ENCODE measurements at regions not wholly inside any gene's neighbourhood (a gene's known extent, or its start where the extent isn't known, plus 50 kb on each side); places are given as distances from the start of the nearest gene placed in this dataset.

DNA sequence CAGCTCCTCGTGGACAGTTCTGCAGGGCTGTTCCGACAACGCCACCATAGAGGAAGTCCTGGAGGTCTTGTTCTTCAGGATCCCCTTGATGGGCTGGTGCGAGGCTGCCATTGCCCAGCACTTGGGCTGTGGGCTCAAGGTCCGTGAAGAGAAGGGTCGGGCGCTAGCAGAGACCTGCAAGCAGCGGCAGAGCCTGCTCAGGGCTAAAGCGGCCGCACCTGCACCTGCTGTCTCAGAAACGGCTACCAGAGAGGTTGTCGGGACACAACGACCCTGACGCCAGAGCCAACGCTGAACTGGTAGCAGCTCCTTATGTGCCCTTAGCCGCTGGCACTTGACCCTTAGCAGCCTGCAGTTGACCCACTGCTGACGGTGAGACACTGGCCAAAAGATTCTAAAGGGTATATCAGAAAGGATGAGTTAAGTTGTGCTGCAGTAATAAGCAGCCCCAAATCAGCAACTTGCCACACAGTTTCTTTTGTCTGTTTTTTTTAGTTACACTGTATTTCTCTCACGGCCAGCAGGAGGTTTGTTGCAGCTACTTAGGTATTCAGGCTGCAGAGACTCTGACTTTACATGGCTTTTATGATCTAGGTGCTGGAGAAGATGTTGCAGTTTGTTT lies 55.5 kb upstream of the ST6GAL2 start:
- no peak overlapping the region for H3K27ac Mint-ChIP-seq
- H3K27me3 Mint-ChIP-seq = no peaks in the 10 kb centered on the region
- H3K9me3 Mint-ChIP-seq = peaks cover 4 to 5% of the 10 kb centered on the region in 2 donors
- ATAC-seq (replicated peaks) (no peak), DNase-seq (no peak)
- no peak overlapping the region for H3K4me3 Mint-ChIP-seq
- no peaks in the 10 kb centered on the region for H3K36me3 Mint-ChIP-seq
- no peaks in the 10 kb centered on the region for H3K4me1 Mint-ChIP-seq

DNA sequence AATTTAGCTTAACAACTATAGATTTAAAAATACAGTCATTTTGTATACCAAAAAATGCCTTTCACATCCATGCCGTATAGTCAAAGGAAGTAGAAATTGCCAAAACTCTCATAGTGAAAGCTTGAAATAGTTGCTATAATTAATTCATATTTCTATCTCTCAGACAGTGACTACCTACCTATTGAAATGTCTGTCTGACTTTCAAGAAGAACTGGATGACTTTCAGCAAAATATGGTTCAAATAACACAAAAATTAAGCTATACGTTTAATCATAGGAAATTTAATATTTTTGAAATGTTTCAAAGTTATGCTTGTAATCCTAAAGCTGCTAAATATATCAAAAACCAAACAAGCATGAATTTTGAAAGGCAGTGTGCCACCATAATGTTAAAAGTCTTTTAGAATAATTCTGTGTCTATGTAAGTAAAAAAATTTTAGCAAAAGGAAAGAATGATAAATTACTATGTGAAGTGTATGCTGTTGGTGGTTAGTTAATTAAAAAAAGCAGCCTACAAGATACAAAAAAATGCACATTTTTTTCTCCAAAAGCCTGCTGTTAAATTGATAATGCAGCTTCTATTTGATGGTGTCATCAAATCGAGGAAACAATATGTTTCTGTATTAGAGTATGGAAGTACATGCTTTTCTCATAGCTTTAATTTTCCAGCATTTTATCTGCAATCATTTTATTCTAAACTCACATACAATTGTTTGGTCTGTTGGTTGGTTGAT lies 57.7 kb upstream of the ST6GAL2 start:
- Mint-ChIP-seq H3K36me3 (no peaks in the 10 kb centered on the region), H3K27me3 (no peaks in the 10 kb centered on the region), H3K27ac (no peak overlapping the region), H3K4me3 (no peak overlapping the region), H3K9me3 (peaks cover 4 to 7% of the 10 kb centered on the region in 2 donors), H3K4me1 (no peaks in the 10 kb centered on the region)
- ATAC-seq (replicated peaks) (no peak), DNase-seq (no peak)

DNA sequence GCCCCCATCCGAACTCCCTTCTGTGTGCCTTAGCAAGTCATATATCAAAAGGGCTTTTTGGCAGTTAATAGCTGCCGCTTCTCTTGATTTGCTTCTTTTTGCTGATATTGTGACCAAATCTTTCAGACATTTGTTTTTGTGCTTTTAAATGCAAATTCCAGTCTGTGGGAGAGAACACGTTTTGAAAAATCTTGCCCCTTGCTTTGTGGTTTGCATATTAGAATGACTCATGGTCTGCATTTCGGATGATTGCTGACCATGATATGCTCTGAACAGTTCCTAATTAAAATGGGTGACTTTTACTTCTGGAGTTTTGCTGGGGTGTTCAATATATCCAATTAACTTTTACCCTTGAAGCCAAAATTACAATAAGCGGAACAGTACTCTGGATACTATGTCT lies 58.2 kb upstream of the ST6GAL2 start:
- Mint-ChIP-seq H3K27ac (no peak overlapping the region), H3K9me3 (peaks cover 4 to 7% of the 10 kb centered on the region in 2 donors), H3K4me3 (no peak overlapping the region), H3K36me3 (no peaks in the 10 kb centered on the region), H3K4me1 (no peaks in the 10 kb centered on the region), H3K27me3 (no peaks in the 10 kb centered on the region)
- DNase-seq (no peak), ATAC-seq (replicated peaks) (no peak)

DNA sequence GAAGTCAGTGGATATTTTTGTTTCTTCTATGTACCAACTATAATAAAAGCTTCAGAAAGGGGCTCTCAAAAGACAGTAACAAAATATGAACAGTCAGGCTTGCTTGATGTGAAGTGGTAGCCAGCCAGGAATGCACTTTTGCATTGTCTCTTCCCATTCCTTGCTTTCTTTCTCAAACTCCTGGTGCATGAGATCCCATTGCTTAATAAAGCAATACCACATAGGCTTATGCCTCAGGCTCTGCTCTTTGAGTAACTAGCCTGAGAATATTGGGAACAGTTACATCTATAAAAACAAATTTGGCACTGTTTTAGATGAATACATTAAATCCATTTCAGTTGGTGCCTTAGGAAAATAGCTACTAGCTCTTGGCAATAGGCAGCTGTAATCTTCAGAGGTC lies 62.6 kb upstream of the ST6GAL2 start:
- DNase-seq (no peak), ATAC-seq (replicated peaks) (no peak)
- peaks cover 4 to 7% of the 10 kb centered on the region in 2 donors for H3K9me3 Mint-ChIP-seq
- H3K4me3 Mint-ChIP-seq = no peak overlapping the region
- no peak overlapping the region for H3K27ac Mint-ChIP-seq
- H3K27me3 Mint-ChIP-seq = no peaks in the 10 kb centered on the region
- no peaks in the 10 kb centered on the region for H3K36me3 Mint-ChIP-seq
- H3K4me1 Mint-ChIP-seq = no peaks in the 10 kb centered on the region

DNA sequence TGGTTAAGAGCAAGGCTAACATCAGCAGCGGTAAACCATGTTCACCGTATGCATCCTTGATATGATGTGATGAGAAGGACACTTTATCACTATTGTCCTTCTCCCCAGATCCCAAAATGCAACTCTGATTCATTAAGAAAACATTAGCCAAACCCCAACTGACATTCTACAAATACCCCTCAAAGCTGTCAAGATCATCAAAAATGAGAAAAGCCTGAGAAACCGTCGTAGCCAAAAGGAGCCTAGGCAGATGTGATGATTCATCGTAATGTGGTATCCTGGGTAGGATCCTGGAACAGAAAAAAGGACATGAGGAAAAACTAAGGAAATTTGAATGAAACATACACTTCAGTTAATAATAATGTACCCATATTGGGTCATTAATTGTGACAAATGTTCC lies 67.3 kb upstream of the ST6GAL2 start:
- no peak for DNase-seq
- no peak overlapping the region for H3K4me3 Mint-ChIP-seq

DNA sequence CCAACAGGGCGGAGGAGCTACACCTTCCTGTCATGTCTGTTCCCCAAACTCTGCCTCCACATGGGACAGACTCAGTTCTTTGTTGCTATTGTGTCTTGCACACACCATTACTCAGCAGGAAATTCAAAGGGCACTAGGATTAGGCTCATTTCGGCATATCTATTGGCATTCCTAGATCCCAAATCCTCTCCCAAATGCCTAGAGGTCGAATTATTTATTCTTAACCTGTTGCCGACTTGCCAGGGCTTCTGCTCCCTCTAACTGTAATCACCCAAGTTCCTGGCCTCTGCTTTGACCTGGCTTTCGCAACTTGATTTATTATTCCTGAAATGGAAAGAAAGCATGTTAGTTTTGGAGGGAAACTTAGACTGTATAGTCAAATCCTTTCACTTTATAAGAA lies 67.8 kb upstream of the ST6GAL2 start:
- DNase-seq (no peak), ATAC-seq (replicated peaks) (no peak)
- H3K27me3 Mint-ChIP-seq = no peaks in the 10 kb centered on the region
- no peaks in the 10 kb centered on the region for H3K4me1 Mint-ChIP-seq
- no peak overlapping the region for H3K27ac Mint-ChIP-seq
- H3K36me3 Mint-ChIP-seq = no peaks in the 10 kb centered on the region
- H3K4me3 Mint-ChIP-seq = no peak overlapping the region
- peaks cover 4 to 5% of the 10 kb centered on the region in 2 donors for H3K9me3 Mint-ChIP-seq

More for the DNA sequence above, 67.3 kb upstream of the ST6GAL2 start:
- Mint-ChIP-seq H3K9me3 (peaks cover 4 to 5% of the 10 kb centered on the region in 2 donors), H3K4me1 (no peaks in the 10 kb centered on the region), H3K27ac (no peak overlapping the region), H3K27me3 (no peaks in the 10 kb centered on the region), H3K36me3 (no peaks in the 10 kb centered on the region)
- no peak for ATAC-seq (replicated peaks)

DNA sequence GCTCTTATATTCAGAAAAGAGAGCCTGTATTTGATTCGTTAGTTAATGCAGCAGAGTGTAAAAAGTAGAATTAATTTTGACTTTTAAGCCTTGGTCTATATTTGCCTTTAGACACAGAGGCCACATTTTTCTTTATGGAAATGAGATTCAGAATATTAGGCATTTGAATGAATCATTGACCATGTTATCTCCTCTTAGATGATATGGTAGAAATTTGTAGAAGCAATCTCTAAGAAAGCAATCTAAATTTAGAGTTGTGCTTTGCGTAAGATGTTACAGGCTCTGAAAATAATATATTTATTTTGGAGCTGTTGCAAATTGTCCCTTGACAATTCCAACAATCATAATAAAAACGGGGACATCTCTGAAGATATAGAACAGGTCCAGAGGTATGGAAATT lies 68.3 kb upstream of the ST6GAL2 start:
- H3K27ac Mint-ChIP-seq = no peak overlapping the region
- no peaks in the 10 kb centered on the region for H3K27me3 Mint-ChIP-seq
- H3K36me3 Mint-ChIP-seq = no peaks in the 10 kb centered on the region
- no peaks in the 10 kb centered on the region for H3K4me1 Mint-ChIP-seq
- peaks cover 4 to 5% of the 10 kb centered on the region in 2 donors for H3K9me3 Mint-ChIP-seq
- DNase-seq (no peak), ATAC-seq (replicated peaks) (no peak)
- H3K4me3 Mint-ChIP-seq = no peak overlapping the region

DNA sequence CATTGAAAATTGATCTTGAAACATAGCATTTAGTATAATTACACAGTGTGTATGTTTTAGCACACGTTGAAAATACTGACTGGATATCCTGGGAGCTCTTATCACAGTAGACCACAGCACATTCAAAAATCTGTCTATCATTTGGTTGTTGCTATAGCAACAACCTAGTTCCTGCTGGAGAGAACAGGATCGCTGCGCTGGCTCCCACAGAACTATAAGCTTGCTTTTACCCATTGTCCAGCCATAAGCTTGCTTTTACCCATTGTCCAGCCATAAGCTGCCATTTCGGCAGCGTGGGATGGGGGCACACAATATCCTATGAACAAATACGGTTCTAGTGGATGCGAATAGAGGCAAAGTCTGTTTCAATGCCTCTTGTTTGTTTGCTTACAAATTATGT lies 70.4 kb upstream of the ST6GAL2 start:
- DNase-seq (no peak), ATAC-seq (replicated peaks) (no peak)
- H3K4me1 Mint-ChIP-seq = no peaks in the 10 kb centered on the region
- H3K27ac Mint-ChIP-seq = no peak overlapping the region
- no peaks in the 10 kb centered on the region for H3K36me3 Mint-ChIP-seq
- H3K4me3 Mint-ChIP-seq = no peak overlapping the region
- no peaks in the 10 kb centered on the region for H3K27me3 Mint-ChIP-seq
- H3K9me3 Mint-ChIP-seq = peaks cover 0 to 2% of the 10 kb centered on the region in 2 donors

DNA sequence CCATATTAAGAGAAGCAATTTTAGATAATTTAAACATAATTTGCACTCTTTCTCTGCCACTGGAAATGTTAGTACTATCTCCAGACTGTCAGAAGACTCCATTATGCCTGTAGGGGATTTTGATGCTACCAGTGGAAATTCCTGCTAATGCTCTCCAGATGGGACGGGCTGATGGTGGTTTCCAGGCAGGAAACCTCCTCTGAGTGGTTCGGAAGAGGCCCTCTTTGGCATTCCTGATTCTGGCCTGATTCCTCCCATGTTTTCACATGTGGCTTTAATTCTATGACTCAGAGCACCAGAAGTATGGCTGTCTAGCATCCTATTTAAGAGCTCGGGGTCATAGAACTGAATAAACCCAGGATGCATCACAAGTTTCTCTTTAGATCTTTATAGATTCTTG lies 70.9 kb upstream of the ST6GAL2 start:
- H3K9me3 Mint-ChIP-seq = no peaks in the 10 kb centered on the region
- H3K4me3 Mint-ChIP-seq = no peak overlapping the region
- H3K4me1 Mint-ChIP-seq = no peaks in the 10 kb centered on the region
- ATAC-seq (replicated peaks) (no peak), DNase-seq (no peak)
- no peaks in the 10 kb centered on the region for H3K27me3 Mint-ChIP-seq
- no peaks in the 10 kb centered on the region for H3K36me3 Mint-ChIP-seq
- H3K27ac Mint-ChIP-seq = no peak overlapping the region

DNA sequence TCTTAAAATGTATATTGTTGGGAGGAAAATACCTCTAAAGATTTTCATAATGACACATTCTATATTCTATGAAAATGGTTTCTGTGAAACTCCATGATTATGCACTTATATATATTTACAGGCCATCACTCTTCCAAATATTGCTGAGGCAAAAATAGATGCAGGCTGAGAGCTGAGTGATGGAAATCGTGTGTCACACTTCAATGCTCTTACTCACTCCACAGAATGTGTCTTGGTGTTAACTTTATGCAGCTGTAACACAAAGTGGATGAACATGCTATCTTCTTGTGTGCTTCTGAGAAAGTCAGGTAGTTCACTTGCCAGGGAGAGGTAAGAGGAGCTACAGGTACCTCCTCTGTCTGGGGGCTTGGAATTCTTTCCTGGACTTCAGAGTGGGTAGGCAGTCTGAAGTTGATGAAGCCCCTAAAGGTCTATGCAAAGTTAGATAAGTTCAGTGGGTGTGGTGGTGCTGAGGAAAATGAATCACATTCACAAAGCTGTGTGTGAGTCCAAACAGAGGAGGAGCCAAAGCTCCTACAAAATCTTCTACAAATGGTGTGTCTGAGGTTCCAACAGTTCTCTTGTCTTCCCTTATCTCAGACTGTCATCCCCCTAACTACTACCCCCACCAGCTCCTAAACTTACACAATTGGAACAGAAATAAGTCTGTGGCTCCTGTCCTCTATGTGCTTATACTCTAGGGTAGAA lies 74.2 kb upstream of the ST6GAL2 start:
- Mint-ChIP-seq H3K9me3 (peaks cover 0 to 3% of the 10 kb centered on the region in 2 donors), H3K36me3 (no peaks in the 10 kb centered on the region), H3K4me1 (no peaks in the 10 kb centered on the region), H3K27me3 (no peaks in the 10 kb centered on the region), H3K4me3 (no peak overlapping the region), H3K27ac (no peak overlapping the region)
- ATAC-seq (replicated peaks) (no peak), DNase-seq (no peak)

DNA sequence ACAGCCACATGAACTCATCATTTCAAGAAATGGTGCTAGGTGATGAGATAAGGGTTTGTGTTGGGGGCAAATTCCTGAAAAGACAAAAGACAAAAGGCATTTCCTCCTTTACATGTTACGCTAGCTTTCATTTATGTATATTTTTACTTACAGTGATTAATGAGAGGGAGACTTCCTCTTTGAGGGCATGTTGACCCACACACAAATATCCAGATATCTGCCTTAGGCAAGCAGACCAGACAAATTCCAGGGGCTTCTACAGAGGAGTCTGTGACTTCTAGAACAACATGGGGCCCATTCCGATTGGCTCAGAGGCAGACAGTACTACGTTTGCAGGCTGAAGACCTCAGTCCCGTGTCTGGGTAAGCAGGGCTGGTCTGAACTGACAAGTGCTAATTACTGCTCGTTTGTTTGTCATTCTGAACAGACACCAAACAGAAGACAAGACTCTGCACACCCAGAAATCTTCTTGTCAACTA lies 74.8 kb upstream of the ST6GAL2 start:
- H3K27ac Mint-ChIP-seq = no peak overlapping the region

DNA sequence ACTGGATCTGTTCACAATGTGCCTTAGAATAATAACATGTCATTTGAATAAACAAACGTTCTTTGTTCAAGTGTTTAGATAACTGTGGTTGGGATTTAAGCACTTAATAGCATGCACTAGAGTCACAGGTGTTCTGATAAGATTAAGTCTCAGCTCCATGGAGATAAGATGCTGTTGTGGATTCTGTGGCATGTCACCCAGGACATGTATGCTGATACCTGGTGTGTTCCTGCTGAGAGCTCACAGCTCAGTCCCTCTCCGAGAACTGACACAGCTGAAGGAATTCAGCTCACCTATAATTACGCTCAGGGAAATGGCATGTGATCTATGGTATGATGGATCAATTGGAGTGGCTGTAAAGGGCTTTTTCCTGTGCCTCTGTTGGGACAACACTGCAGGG lies 75.4 kb upstream of the ST6GAL2 start:
- H3K27ac Mint-ChIP-seq = no peak overlapping the region
- DNase-seq (no peak), ATAC-seq (replicated peaks) (no peak)
- H3K9me3 Mint-ChIP-seq = peaks cover 0 to 4% of the 10 kb centered on the region in 2 donors
- no peaks in the 10 kb centered on the region for H3K36me3 Mint-ChIP-seq
- H3K27me3 Mint-ChIP-seq = no peaks in the 10 kb centered on the region
- H3K4me1 Mint-ChIP-seq = no peaks in the 10 kb centered on the region
- H3K4me3 Mint-ChIP-seq = no peak overlapping the region

More for the DNA sequence above, 74.8 kb upstream of the ST6GAL2 start:
- peaks cover 0 to 4% of the 10 kb centered on the region in 2 donors for H3K9me3 Mint-ChIP-seq
- H3K4me1 Mint-ChIP-seq = no peaks in the 10 kb centered on the region
- ATAC-seq (replicated peaks) (no peak), DNase-seq (no peak)
- no peaks in the 10 kb centered on the region for H3K27me3 Mint-ChIP-seq
- no peaks in the 10 kb centered on the region for H3K36me3 Mint-ChIP-seq
- no peak overlapping the region for H3K4me3 Mint-ChIP-seq

DNA sequence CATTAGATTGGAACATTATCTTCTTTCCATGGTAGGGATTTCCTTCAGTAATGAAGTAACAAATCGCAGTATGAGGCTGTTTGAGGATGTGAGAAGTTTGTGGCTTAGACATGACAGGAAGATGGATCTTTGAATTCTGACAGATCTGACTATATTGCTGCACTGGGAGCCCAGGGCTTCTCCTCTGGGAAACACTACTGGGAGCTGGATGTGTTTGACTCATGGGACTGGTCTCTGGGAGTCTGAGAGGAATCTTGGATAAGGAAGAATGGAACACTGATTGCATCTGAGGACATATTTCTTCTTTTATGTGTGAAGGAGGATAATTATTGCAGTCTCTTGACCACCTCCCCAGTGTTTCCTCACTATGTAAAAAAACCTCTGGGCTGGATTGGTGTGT lies 77.2 kb upstream of the ST6GAL2 start:
- H3K27ac Mint-ChIP-seq = no peak overlapping the region
- no peaks in the 10 kb centered on the region for H3K4me1 Mint-ChIP-seq
- ATAC-seq (replicated peaks) = no peak
- H3K36me3 Mint-ChIP-seq = no peaks in the 10 kb centered on the region
- DNase-seq = no peak
- no peaks in the 10 kb centered on the region for H3K27me3 Mint-ChIP-seq
- peaks cover 4 to 6% of the 10 kb centered on the region in 2 donors for H3K9me3 Mint-ChIP-seq
- no peak overlapping the region for H3K4me3 Mint-ChIP-seq

DNA sequence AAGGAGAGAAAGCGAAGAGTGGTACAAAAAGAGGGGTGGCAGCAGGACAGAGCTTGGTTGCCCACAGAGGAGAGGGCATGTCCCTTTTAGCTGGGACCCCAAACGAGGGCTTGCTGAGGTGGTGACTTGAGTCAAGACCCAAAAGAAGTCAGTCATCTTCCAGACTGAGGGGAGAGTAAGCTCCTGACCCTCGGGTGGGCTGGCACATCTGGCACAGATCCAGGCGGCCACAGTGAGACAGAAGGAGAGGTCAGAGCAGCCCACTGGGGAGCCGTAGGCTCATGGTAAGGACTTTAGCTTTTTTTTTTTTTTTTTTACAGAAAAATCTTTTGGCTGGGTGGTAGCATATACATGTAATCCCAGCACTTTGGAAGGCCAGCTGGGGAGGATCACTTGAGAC lies 77.9 kb upstream of the ST6GAL2 start:
- no peaks in the 10 kb centered on the region for H3K27me3 Mint-ChIP-seq

DNA sequence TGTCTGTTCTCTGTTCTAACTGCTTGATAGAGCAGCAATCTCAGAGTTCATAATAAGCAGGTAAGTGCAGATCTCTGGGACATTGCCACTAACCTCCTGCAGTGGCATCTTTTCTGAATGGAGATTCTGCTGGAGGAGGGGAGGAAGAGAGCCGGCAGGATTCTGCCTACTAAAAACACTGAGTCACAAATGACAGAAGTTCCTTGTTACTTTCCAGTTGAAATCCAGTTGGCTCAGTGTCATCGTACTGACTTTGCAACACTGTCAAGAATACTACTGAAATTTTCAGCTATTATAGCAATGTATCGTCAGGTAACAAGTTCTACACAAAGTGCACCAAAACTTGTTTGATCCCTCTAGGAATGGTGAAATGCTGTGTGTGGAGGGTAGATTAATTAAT lies 79.6 kb upstream of the ST6GAL2 start:
- H3K27ac Mint-ChIP-seq = no peak overlapping the region
- ATAC-seq (replicated peaks) (no peak), DNase-seq (no peak)
- H3K4me1 Mint-ChIP-seq = no peaks in the 10 kb centered on the region
- no peaks in the 10 kb centered on the region for H3K27me3 Mint-ChIP-seq
- H3K4me3 Mint-ChIP-seq = no peak overlapping the region
- H3K36me3 Mint-ChIP-seq = no peaks in the 10 kb centered on the region
- peaks cover 8% of the 10 kb centered on the region in 2 donors for H3K9me3 Mint-ChIP-seq

More for the DNA sequence above, 77.9 kb upstream of the ST6GAL2 start:
- no peak for DNase-seq
- ATAC-seq (replicated peaks) = no peak
- H3K4me3 Mint-ChIP-seq = no peak overlapping the region
- no peak overlapping the region for H3K27ac Mint-ChIP-seq
- peaks cover 4 to 6% of the 10 kb centered on the region in 2 donors for H3K9me3 Mint-ChIP-seq
- H3K4me1 Mint-ChIP-seq = no peaks in the 10 kb centered on the region
- H3K36me3 Mint-ChIP-seq = no peaks in the 10 kb centered on the region
